ENCODE measurements at regions not wholly inside any gene's neighbourhood (a gene's known extent, or its start where the extent isn't known, plus 50 kb on each side); places are given as distances from the start of the nearest gene placed in this dataset.

- no peak for TF ChIP-seq REST (IDR thresholded peaks at IDR 0.05; ENCODE audit: unreplicated experiment)
- TF ChIP-seq ETS1 (IDR thresholded peaks at IDR 0.05) = no peak
- TF ChIP-seq NANOG (IDR thresholded peaks at IDR 0.05; ENCODE audit: borderline replicate concordance) = no peak
Measured at GRCh38 chr6:4243237-4243636, 107.9 kb upstream of the ECI2 start (continued).

GRCh38 chr6:4242601-4243000, 107.2 kb upstream of the ECI2 start:
- Histone ChIP-seq H3F3A (replicated peaks; ENCODE audit: low read depth) (no peaks in the 10 kb centered on the region), H3K27ac (ENCODE audit: low read depth) (no peak overlapping the region), H3K4me1 (ENCODE audit: insufficient read depth) (no peaks in the 10 kb centered on the region), H3K27me3 (ENCODE audit: insufficient read depth) (no peaks in the 10 kb centered on the region), H3K79me2 (replicated peaks; ENCODE audit: insufficient read depth) (no peaks in the 10 kb centered on the region), H3K36me3 (ENCODE audit: insufficient read depth) (no peaks in the 10 kb centered on the region), H2AFZ (no peak overlapping the region), H3K4me2 (no peak overlapping the region), H3K4me3 (no peak overlapping the region), H4K20me1 (replicated peaks; ENCODE audit: insufficient read depth) (no peaks in the 10 kb centered on the region), H3K9me2 (ENCODE audit: insufficient read depth) (no peaks in the 10 kb centered on the region)
- Mint-ChIP-seq H3K4me1 (no peaks in the 10 kb centered on the region), H3K4me3 (no peak overlapping the region), H3K27ac (no peak overlapping the region), H3K9me3 (peaks cover 41% of the 10 kb centered on the region), H3K36me3 (ENCODE audit: low read depth) (peaks cover 25% of the 10 kb centered on the region), H3K27me3 (ENCODE audit: insufficient read depth, low read depth, poor library complexity) (peaks cover 1% of the 10 kb centered on the region)
- ATAC-seq (no peak), DNase-seq (ENCODE audit: low spot score) (no peak)
- no peak for TF ChIP-seq EZH2phosphoT487 (IDR thresholded peaks at IDR 0.05; ENCODE audit: unreplicated experiment)
- no peak for TF ChIP-seq NANOG (IDR thresholded peaks at IDR 0.05; ENCODE audit: borderline replicate concordance)
- no peak for TF ChIP-seq JUNB (IDR thresholded peaks at IDR 0.05; ENCODE audit: unreplicated experiment)
- no peak for TF ChIP-seq STAT1 (IDR thresholded peaks at IDR 0.05; ENCODE audit: unreplicated experiment)
- no peak for TF ChIP-seq CTCF (conservative IDR thresholded peaks at IDR 0.05; ENCODE audit: low read depth in 2 of 2)
- TF ChIP-seq POLR2AphosphoS5 (IDR thresholded peaks at IDR 0.05; ENCODE audit: low read depth) = no peak
- TF ChIP-seq REST (IDR thresholded peaks at IDR 0.05; ENCODE audit: unreplicated experiment) = no peak
- no peak for TF ChIP-seq ZNF462 (CRISPR knock-in tag; IDR thresholded peaks at IDR 0.05)

All from GM23338 (cell line).